NCI-H82 treated with DMSO at 0.1 percent for 48 hours (cell line): ENCODE measurements at regions not wholly inside any gene's neighbourhood (a gene's known extent, or its start where the extent isn't known, plus 50 kb on each side); places are given as distances from the start of the nearest gene placed in this dataset.
"Not testable (repeated sequence)": the region's sequence is repeated elsewhere in the genome, so short reads cannot be mapped to it uniquely, and the experiment has no call there.

Source experiments
- DNase-seq: peaks from one replicate; lab custom pipeline; 2025; ENCODE audit not compliant: unreplicated experiment; lab: John Stamatoyannopoulos, UW

DNA sequence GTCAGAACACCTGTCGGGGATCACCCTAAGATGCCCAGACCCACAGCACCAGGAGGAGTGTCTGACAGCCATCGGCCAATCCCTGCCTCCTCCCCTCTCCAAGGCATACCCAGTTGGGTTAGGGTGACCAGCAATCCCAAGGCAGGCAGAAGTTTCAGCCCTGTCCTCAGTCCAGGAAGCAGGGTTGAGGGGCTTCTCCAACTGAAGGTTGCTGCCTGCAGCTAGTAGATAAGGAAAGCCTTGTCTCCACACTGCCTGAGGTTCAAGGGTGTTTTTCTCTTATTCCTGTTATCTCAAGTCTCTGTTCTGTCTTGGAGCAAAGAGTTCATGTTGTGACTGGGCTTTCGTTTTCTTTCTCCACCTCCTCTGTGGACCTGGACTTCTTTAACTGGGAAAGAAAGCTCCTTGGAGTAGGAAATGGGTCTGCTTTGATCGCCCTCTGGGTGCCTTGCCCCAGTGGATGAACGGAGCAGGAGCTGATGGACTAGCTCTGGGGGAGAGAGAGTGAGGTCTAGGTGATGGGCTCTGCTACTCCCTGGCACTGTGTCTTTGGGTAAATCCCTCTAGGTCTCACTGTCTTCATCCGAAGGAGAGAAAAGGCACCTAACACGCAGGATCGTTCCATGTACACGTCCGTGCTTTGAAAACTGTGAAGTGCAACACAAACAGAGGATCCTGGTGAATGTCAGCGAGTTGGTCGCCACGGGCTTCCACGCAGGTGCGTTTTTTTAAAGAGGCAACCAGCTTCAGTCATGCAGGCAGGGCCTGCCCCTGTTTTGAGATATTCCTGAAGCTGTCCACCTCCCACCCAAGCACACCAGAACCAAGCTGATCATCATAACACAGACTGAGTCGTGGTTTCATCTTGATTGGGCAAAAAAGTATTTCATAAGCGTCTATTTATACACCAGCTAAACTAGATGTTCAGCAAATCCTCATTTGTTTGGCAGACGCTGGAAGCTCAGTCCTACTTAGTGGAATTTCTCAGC, 52.5 kb upstream of the FOXN3 start:
- DNase-seq = no peak

GRCh38 chr14:89468566-89468965, 51.5 kb upstream of the FOXN3 start:
- no peak for DNase-seq

- DNase-seq = not testable (repeated sequence)
Measured at GRCh38 chr14:89468030-89468429, 51.0 kb upstream of the FOXN3 start.

DNA sequence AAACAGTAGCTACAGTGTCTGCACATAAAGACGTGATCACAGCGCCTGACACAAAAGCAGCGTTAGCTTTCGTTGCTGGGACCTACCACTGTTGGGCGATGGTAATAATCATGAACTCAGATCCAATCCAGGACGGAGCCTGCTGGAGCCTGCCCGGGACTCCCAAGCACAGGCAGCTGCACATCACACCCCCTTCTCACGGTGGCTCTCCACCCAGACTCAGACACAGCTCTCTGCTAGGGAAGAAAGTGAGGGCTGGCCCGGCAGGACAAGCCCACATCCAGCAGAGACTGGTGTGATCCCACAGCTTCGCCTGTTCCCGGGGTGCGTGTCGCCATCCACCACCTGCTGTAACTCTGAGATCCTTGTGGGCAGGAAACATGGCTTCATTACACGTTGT, 49.9 kb upstream of the FOXN3 start:
- DNase-seq = no peak
